ENCODE measurements at regions not wholly inside any gene's neighbourhood (a gene's known extent, or its start where the extent isn't known, plus 50 kb on each side); places are given as distances from the start of the nearest gene placed in this dataset.

- TF ChIP-seq, protein P1, sequence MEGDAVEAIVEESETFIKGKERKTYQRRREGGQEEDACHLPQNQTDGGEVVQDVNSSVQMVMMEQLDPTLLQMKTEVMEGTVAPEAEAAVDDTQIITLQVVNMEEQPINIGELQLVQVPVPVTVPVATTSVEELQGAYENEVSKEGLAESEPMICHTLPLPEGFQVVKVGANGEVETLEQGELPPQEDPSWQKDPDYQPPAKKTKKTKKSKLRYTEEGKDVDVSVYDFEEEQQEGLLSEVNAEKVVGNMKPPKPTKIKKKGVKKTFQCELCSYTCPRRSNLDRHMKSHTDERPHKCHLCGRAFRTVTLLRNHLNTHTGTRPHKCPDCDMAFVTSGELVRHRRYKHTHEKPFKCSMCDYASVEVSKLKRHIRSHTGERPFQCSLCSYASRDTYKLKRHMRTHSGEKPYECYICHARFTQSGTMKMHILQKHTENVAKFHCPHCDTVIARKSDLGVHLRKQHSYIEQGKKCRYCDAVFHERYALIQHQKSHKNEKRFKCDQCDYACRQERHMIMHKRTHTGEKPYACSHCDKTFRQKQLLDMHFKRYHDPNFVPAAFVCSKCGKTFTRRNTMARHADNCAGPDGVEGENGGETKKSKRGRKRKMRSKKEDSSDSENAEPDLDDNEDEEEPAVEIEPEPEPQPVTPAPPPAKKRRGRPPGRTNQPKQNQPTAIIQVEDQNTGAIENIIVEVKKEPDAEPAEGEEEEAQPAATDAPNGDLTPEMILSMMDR (IDR thresholded peaks at IDR 0.05; ENCODE audit: poor library complexity): no peak
- no peak for TF ChIP-seq EZH2phosphoT487 (IDR thresholded peaks at IDR 0.05; ENCODE audit: low read depth, severe bottlenecking, unreplicated experiment)
These were observed 273.2 kb upstream of the PRDM9 start for GRCh38 chr5:23234197-23234596.

Measured in hepatocyte (in vitro differentiated cells).